Prostate gland (tissue), 2 donors: ENCODE measurements at regions not wholly inside any gene's neighbourhood (a gene's known extent, or its start where the extent isn't known, plus 50 kb on each side); places are given as distances from the start of the nearest gene placed in this dataset.

Experiments
- POLR2A ChIP-seq: fragments of 450-650 bp; IDR thresholded peaks from one replicate; pipeline ENCODE4 v1.6.1; 2016; ENCODE audit warnings: antibody characterized with exemption, mild to moderate bottlenecking
- POLR2AphosphoS5 ChIP-seq: sonication (generic); formaldehyde crosslinking; IDR thresholded peaks from one replicate; pipeline ENCODE4 v1.6.1; 2017; ENCODE audit warnings: antibody characterized with exemption
- TF ChIP-seq, protein P1 (sequence below), 4 experiments: fragments of 200-600 bp in 2 of 4; fragments of 450-650 bp in 2 of 4; sonication (generic) in 2 of 4; IDR thresholded peaks; 1 replicate in 3 of 4; 2 replicates in 1 of 4; pipeline ENCODE4 v1.5.1; 2016 to 2019; ENCODE audit warnings: antibody characterized with exemption in 4 of 4, mild to moderate bottlenecking in 2 of 4, moderate library complexity in 2 of 4

DNA sequence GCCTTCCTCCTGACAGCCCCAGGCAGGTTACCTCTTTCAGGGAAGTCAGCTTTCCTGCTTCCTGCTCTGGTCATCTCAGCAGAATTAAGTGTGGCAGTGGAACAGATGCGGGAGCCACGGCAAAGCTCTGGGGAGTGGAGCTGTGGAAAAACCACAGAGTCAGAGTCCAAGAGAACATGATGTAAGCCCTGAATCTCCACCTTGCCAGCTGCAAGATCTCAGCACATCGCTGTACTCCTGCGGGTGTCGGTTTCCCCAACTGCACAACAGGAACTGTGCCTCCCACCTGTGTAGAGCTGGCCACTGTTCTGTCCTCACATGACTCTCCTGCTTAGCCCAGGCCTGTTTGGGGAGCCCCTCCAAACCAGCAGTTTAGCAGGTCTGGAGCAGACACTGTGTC is 123.7 kb downstream of the MATN1 start:
- TF ChIP-seq, protein P1, sequence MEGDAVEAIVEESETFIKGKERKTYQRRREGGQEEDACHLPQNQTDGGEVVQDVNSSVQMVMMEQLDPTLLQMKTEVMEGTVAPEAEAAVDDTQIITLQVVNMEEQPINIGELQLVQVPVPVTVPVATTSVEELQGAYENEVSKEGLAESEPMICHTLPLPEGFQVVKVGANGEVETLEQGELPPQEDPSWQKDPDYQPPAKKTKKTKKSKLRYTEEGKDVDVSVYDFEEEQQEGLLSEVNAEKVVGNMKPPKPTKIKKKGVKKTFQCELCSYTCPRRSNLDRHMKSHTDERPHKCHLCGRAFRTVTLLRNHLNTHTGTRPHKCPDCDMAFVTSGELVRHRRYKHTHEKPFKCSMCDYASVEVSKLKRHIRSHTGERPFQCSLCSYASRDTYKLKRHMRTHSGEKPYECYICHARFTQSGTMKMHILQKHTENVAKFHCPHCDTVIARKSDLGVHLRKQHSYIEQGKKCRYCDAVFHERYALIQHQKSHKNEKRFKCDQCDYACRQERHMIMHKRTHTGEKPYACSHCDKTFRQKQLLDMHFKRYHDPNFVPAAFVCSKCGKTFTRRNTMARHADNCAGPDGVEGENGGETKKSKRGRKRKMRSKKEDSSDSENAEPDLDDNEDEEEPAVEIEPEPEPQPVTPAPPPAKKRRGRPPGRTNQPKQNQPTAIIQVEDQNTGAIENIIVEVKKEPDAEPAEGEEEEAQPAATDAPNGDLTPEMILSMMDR (IDR thresholded peaks at IDR 0.05): no peak
- TF ChIP-seq POLR2A: no peak
- no peak for TF ChIP-seq POLR2AphosphoS5
